ENCODE measurements at regions not wholly inside any gene's neighbourhood (a gene's known extent, or its start where the extent isn't known, plus 50 kb on each side); places are given as distances from the start of the nearest gene placed in this dataset.

DNA sequence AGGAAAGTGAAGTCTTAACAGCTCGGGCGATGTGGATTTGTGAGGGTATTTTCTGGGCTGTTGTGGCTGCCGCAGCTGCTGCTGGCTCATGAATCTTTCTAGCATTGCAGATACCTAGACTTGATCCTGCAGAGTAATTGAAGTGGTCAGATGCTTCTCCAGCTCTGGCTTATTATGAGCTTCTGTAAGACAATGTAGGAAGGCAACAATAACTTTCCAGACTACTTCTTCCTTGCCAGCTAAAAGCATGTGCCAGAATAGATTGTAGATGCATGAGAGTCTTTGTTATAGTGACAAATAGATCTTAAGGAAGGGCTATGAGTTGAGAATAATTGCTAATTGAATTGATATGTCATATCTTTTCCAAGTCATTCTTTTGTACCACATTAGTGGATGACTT is 461.4 kb upstream of the POT1 start:
- TF ChIP-seq, protein P1, sequence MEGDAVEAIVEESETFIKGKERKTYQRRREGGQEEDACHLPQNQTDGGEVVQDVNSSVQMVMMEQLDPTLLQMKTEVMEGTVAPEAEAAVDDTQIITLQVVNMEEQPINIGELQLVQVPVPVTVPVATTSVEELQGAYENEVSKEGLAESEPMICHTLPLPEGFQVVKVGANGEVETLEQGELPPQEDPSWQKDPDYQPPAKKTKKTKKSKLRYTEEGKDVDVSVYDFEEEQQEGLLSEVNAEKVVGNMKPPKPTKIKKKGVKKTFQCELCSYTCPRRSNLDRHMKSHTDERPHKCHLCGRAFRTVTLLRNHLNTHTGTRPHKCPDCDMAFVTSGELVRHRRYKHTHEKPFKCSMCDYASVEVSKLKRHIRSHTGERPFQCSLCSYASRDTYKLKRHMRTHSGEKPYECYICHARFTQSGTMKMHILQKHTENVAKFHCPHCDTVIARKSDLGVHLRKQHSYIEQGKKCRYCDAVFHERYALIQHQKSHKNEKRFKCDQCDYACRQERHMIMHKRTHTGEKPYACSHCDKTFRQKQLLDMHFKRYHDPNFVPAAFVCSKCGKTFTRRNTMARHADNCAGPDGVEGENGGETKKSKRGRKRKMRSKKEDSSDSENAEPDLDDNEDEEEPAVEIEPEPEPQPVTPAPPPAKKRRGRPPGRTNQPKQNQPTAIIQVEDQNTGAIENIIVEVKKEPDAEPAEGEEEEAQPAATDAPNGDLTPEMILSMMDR (IDR thresholded peaks at IDR 0.05; ENCODE audit: control insufficient read depth, insufficient read depth, low read depth, low read length, missing control alignments): no peak
- no peak overlapping the region for H3K4me3 ChIP-seq (ENCODE audit: control insufficient read depth, low read depth, low read length)
- DNase-seq (ENCODE audit: low read depth): no peak

DNA sequence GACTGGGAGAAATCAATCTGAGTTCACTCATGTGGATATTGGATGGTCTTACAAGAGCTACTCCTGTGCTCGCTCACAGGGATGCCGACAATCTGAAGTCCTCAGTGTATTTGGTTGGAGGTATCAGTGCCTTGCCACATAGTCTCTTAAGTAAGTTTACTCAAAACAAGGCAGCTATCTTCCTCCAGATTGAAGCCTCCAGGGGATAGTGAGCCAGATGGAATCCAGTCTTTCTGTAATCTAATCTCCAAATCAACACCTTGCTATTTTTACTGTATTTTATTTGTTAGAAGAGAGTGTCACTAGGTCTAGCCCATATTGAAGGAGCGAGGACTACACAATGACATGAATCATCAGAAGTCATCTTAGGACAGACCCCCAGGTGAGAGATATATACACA is 456.6 kb upstream of the POT1 start:
- TF ChIP-seq, protein P1 (IDR thresholded peaks at IDR 0.05; ENCODE audit: control insufficient read depth, insufficient read depth, low read depth, low read length, missing control alignments): no peak
- DNase-seq (ENCODE audit: low read depth): no peak
- H3K4me3 ChIP-seq (ENCODE audit: control insufficient read depth, low read depth, low read length): no peak overlapping the region

DNA sequence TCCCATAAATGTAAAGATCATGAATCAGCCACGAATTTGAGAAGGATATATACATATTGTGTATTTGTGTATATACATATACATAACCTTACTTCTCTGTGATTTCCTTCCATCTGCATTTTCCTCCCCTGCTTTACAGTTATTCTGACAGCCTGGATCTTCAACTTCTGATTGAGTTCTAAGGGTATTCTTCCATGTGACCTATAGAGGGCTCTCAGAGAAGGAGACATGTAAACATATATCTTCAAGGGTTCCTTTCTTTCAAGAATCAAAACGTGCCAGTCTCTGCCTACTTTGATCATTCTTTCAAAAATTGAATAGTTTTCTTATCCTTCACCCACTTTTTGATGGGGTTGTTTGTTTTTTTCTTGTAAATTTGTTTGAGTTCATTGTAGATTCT is 453.7 kb upstream of the POT1 start:
- DNase-seq (ENCODE audit: low read depth): no peak
- H3K4me3 ChIP-seq (ENCODE audit: control insufficient read depth, low read depth, low read length): no peak overlapping the region
- TF ChIP-seq, protein P1 (IDR thresholded peaks at IDR 0.05; ENCODE audit: control insufficient read depth, insufficient read depth, low read depth, low read length, missing control alignments): no peak

DNA sequence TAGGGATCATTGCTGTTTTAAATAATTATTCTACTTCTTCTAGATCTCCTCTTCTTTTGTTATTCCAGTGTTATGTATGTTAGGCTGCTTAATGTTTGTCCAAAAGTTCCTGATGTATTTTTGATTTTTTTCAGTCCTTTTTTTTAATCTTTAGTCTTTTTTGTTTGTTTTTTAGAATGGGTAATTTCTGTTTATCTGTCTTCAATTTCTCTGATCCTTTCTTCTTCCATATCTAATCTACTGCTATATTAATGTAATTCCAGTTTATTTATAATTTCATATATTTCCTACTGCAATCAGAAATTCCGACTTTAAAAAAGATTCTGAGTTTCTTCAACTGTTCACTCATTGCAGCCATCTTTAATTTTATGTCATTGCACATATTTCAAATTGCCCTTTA is 452.8 kb upstream of the POT1 start:
- TF ChIP-seq, protein P1 (IDR thresholded peaks at IDR 0.05; ENCODE audit: control insufficient read depth, insufficient read depth, low read depth, low read length, missing control alignments): no peak
- no peak for DNase-seq (ENCODE audit: low read depth)

DNA sequence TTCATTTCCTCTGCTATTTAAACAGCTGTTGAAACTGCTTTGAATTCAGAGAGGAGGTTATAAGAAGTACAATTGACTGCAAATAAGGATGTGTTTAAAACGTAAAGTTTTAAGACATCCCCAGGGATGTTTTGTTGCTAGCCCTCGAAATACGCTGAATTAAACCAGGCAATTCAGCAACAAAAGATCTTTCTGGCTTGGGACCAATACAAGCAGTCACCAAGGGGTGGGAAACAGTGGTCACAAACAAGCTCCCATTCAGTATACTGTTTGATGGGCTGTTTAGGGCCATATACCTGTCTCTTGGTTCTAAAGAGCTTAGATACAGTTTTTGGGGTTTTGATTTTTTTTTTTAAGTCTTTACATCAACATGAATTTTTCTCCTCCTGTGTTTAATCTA is 446.3 kb upstream of the POT1 start:
- DNase-seq (ENCODE audit: low read depth): no peak

More for the DNA sequence above, 452.8 kb upstream of the POT1 start:
- no peak overlapping the region for H3K4me3 ChIP-seq (ENCODE audit: control insufficient read depth, low read depth, low read length)

DNA sequence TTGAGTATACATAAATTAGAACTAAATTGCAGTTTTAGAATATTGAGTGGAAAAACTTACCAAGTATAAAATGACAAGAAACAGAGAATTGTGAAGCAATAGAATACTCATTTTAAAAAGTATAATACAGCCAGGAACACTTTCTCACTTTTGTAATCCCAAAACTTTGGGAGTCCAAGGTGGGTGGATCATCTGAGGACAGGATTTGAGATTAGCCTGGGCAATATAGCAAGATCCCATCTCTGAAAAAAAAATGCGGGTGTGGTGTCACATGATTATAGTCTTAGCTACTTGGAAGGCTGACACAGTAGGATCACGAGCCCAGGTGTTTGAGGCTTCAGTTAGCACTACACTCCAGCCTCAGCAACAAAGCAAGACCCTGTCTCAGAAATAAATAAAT is 440.9 kb upstream of the POT1 start:
- TF ChIP-seq, protein P1 (IDR thresholded peaks at IDR 0.05; ENCODE audit: control insufficient read depth, insufficient read depth, low read depth, low read length, missing control alignments): no peak
- no peak overlapping the region for H3K4me3 ChIP-seq (ENCODE audit: control insufficient read depth, low read depth, low read length)
- DNase-seq (ENCODE audit: low read depth): no peak

More for the DNA sequence above, 446.3 kb upstream of the POT1 start:
- H3K4me3 ChIP-seq (ENCODE audit: control insufficient read depth, low read depth, low read length): no peak overlapping the region
- TF ChIP-seq, protein P1 (IDR thresholded peaks at IDR 0.05; ENCODE audit: control insufficient read depth, insufficient read depth, low read depth, low read length, missing control alignments): no peak

DNA sequence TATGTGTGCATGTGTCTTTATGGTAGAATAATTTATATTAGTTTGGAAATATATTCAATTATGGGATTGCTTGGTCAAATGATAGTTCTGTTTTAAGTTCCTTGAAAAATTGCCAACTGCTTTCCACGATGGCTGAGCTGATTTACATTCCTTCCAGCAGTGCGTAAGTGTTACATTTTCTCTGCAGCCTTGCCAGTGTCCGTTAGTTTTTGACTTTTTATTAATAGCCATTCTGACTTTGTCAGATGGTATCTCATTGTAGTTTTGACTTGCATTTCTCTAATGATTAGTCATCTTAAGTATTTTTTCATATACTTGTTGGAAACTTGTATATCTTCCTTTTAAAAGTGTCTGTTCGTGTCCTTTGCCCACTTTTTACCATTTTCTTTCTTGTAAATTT is 434.2 kb upstream of the POT1 start:
- H3K4me3 ChIP-seq (ENCODE audit: control insufficient read depth, low read depth, low read length): no peak overlapping the region
- DNase-seq (ENCODE audit: low read depth): no peak
- TF ChIP-seq, protein P1 (IDR thresholded peaks at IDR 0.05; ENCODE audit: control insufficient read depth, insufficient read depth, low read depth, low read length, missing control alignments): no peak

All from AG09309 (cell line).